IPS DF 6.9 (cell line): ENCODE measurements at regions not wholly inside any gene's neighbourhood (a gene's known extent, or its start where the extent isn't known, plus 50 kb on each side); places are given as distances from the start of the nearest gene placed in this dataset.

Source experiments
- DNase-seq: peaks from one replicate; pipeline ENCODE4 v3.0.0-alpha.2; 2013; ENCODE audit warnings: low read depth, low spot score
- H3K27ac ChIP-seq: one replicate; pipeline ENCODE4 v1.5.1; 2013; ENCODE audit warnings: low read length, control low read depth
- H3K27me3 ChIP-seq: 2 replicates; pipeline ENCODE4 v1.6.1; 2013; ENCODE audit warnings: mild to moderate bottlenecking, low read length; ENCODE audit not compliant: control insufficient read depth, insufficient read depth
- H3K36me3 ChIP-seq: 2 replicates; pipeline ENCODE4 v1.6.1; 2013; ENCODE audit warnings: low read length; ENCODE audit not compliant: control insufficient read depth, insufficient read depth
- H3K4me1 ChIP-seq: 2 replicates; pipeline ENCODE4 v1.6.1; 2013; ENCODE audit warnings: low read length; ENCODE audit not compliant: control insufficient read depth, insufficient read depth
- H3K4me3 ChIP-seq: 2 replicates; pipeline ENCODE4 v1.5.1; 2013; ENCODE audit warnings: mild to moderate bottlenecking, low read length
- H3K9me3 ChIP-seq: 2 replicates; pipeline ENCODE4 v1.6.1; 2013; ENCODE audit warnings: low read length, inconsistent platforms; ENCODE audit not compliant: control insufficient read depth, insufficient read depth
- WGBS: extraction: QIAGEN DNeasy Blood & Tissue Kit; methylation state at CpG from one replicate; pipeline ENCODE4 v1.1.7; 2013; ENCODE audit warnings: mixed read lengths, missing lambda C conversion rate; ENCODE audit not compliant: insufficient read length, insufficient coverage; 5-methylcytosine and 5-hydroxymethylcytosine counted together

GRCh38 chr7:18216270-18216669, 188.6 kb upstream of the PRPS1L1 start:
- H3K36me3 ChIP-seq, result no peaks in the 10 kb centered on the region
- H3K27me3 ChIP-seq, result no peaks in the 10 kb centered on the region
- no peaks in the 10 kb centered on the region for H3K9me3 ChIP-seq
- no peak overlapping the region for H3K27ac ChIP-seq
- no peaks in the 10 kb centered on the region for H3K4me1 ChIP-seq
- no peak overlapping the region for H3K4me3 ChIP-seq
- no peak for DNase-seq
- no CpG with 5 or more reads among the region's 2 CpGs for WGBS

GRCh38 chr7:18221377-18222293, 194.0 kb upstream of the PRPS1L1 start:
- Histone ChIP-seq H3K4me3 (no peak overlapping the region), H3K4me1 (no peaks in the 10 kb centered on the region), H3K27me3 (no peaks in the 10 kb centered on the region), H3K36me3 (no peaks in the 10 kb centered on the region), H3K9me3 (no peaks in the 10 kb centered on the region), H3K27ac (no peak overlapping the region)
- no CpG with 5 or more reads among the region's 2 CpGs for WGBS
- no peak for DNase-seq

GRCh38 chr7:18222636-18223035, 195.0 kb upstream of the PRPS1L1 start:
- DNase-seq, result no peak
- Histone ChIP-seq H3K4me3 (no peak overlapping the region), H3K4me1 (no peaks in the 10 kb centered on the region), H3K9me3 (no peaks in the 10 kb centered on the region), H3K27ac (no peak overlapping the region), H3K36me3 (no peaks in the 10 kb centered on the region), H3K27me3 (no peaks in the 10 kb centered on the region)

- no CpG with 5 or more reads among the region's 1 CpG for WGBS
- Histone ChIP-seq H3K4me3 (no peak overlapping the region), H3K36me3 (no peaks in the 10 kb centered on the region), H3K27ac (no peak overlapping the region), H3K27me3 (no peaks in the 10 kb centered on the region), H3K9me3 (no peaks in the 10 kb centered on the region), H3K4me1 (no peaks in the 10 kb centered on the region)
- DNase-seq, result no peak
These were observed 196.5 kb upstream of the PRPS1L1 start for GRCh38 chr7:18224138-18224537.

GRCh38 chr7:18225067-18225466, 197.4 kb upstream of the PRPS1L1 start:
- Histone ChIP-seq H3K4me3 (no peak overlapping the region), H3K9me3 (no peaks in the 10 kb centered on the region), H3K27ac (no peak overlapping the region), H3K27me3 (no peaks in the 10 kb centered on the region), H3K36me3 (no peaks in the 10 kb centered on the region), H3K4me1 (no peaks in the 10 kb centered on the region)
- DNase-seq, result no peak

GRCh38 chr7:18226598-18226997, 199.0 kb upstream of the PRPS1L1 start:
- no peaks in the 10 kb centered on the region for H3K4me1 ChIP-seq
- H3K4me3 ChIP-seq, result no peak overlapping the region
- no peaks in the 10 kb centered on the region for H3K9me3 ChIP-seq
- H3K27ac ChIP-seq, result no peak overlapping the region
- whole genome bisulfite sequencing, result no CpG with 5 or more reads among the region's 2 CpGs
- DNase-seq, result no peak
- H3K36me3 ChIP-seq, result no peaks in the 10 kb centered on the region
- no peaks in the 10 kb centered on the region for H3K27me3 ChIP-seq

GRCh38 chr7:18228686-18229085, 201.0 kb upstream of the PRPS1L1 start:
- H3K9me3 ChIP-seq, result no peaks in the 10 kb centered on the region
- H3K4me3 ChIP-seq, result no peak overlapping the region
- H3K36me3 ChIP-seq, result no peaks in the 10 kb centered on the region
- H3K27ac ChIP-seq, result no peak overlapping the region
- no peaks in the 10 kb centered on the region for H3K27me3 ChIP-seq
- no peaks in the 10 kb centered on the region for H3K4me1 ChIP-seq
- WGBS, result no CpG with 5 or more reads among the region's 2 CpGs
- no peak for DNase-seq

- no peaks in the 10 kb centered on the region for H3K27me3 ChIP-seq
- H3K9me3 ChIP-seq, result no peaks in the 10 kb centered on the region
- H3K27ac ChIP-seq, result no peak overlapping the region
- H3K4me3 ChIP-seq, result no peak overlapping the region
- H3K36me3 ChIP-seq, result no peaks in the 10 kb centered on the region
- H3K4me1 ChIP-seq, result no peaks in the 10 kb centered on the region
- WGBS, result no CpG with 5 or more reads among the region's 8 CpGs
- no peak for DNase-seq
These were observed 202.6 kb upstream of the PRPS1L1 start for GRCh38 chr7:18230271-18230670.

- Histone ChIP-seq H3K9me3 (no peaks in the 10 kb centered on the region), H3K27ac (no peak overlapping the region), H3K4me1 (no peaks in the 10 kb centered on the region), H3K36me3 (no peaks in the 10 kb centered on the region), H3K27me3 (no peaks in the 10 kb centered on the region), H3K4me3 (no peak overlapping the region)
- DNase-seq, result no peak
- no CpG with 5 or more reads among the region's 4 CpGs for WGBS
These were observed 204.2 kb upstream of the PRPS1L1 start for GRCh38 chr7:18231854-18232253.

GRCh38 chr7:18234519-18234918, 206.9 kb upstream of the PRPS1L1 start:
- no peaks in the 10 kb centered on the region for H3K36me3 ChIP-seq
- H3K4me1 ChIP-seq, result no peaks in the 10 kb centered on the region
- no peak overlapping the region for H3K27ac ChIP-seq
- no peak overlapping the region for H3K4me3 ChIP-seq
- no peak for DNase-seq
- H3K27me3 ChIP-seq, result no peaks in the 10 kb centered on the region
- WGBS, result no CpG with 5 or more reads among the region's 2 CpGs
- H3K9me3 ChIP-seq, result no peaks in the 10 kb centered on the region

GRCh38 chr7:18235819-18236218, 208.2 kb upstream of the PRPS1L1 start:
- no peak overlapping the region for H3K4me3 ChIP-seq
- no peaks in the 10 kb centered on the region for H3K4me1 ChIP-seq
- no peak for DNase-seq
- H3K36me3 ChIP-seq, result no peaks in the 10 kb centered on the region
- no peaks in the 10 kb centered on the region for H3K27me3 ChIP-seq
- no CpG with 5 or more reads among the region's 2 CpGs for WGBS
- H3K9me3 ChIP-seq, result no peaks in the 10 kb centered on the region
- H3K27ac ChIP-seq, result no peak overlapping the region
